Endothelial cell of umbilical vein (primary cell): ENCODE measurements at regions not wholly inside any gene's neighbourhood (a gene's known extent, or its start where the extent isn't known, plus 50 kb on each side); places are given as distances from the start of the nearest gene placed in this dataset.

ENCODE experiments used
- BruUV-seq: library from RNA; stranded (reverse); fragments of 400-500 nt; replicated peaks from 2 replicates; lab custom pipeline; 2021; lab: Mats Ljungman, UMichigan
- CTCF ChIA-PET: fragments of 300-600, 350-600 bp; sonication (Branson Sonifier 250); formaldehyde crosslinking; loops from one replicate; lab custom pipeline; 2021; ENCODE audit warnings: antibody characterized with exemption, inconsistent platforms; lab: Charles Lee
- POLR2A ChIA-PET: fragments of 300-600, 350-600 bp; sonication (Branson Sonifier 250); formaldehyde crosslinking; loops from one replicate; lab custom pipeline; 2021; ENCODE audit warnings: antibody characterized with exemption, inconsistent platforms; lab: Charles Lee
- DNase-seq: peaks from one replicate; pipeline ENCODE4 v3.0.0-alpha.2; 2011; ENCODE audit warnings: low read depth, low spot score
- FAIRE-seq: peaks from 2 replicates; lab custom pipeline; 2011; peaks lifted over from hg19 to GRCh38; lab: Jason Lieb, UNC
- H2AFZ ChIP-seq: 2 replicates; pipeline ENCODE4 v1.6.0; 2012; ENCODE audit warnings: low read depth, low read length, control low read depth, inconsistent platforms
- H3K27ac ChIP-seq: 2 replicates; pipeline ENCODE4 v1.5.1; 2011; ENCODE audit warnings: low read depth, mild to moderate bottlenecking, control low read depth, low read length, moderate library complexity; ENCODE audit not compliant: insufficient read depth
- H3K27me3 ChIP-seq, 2 experiments: 2 replicates each; pipeline versions ENCODE4 v1.6.0 to v1.6.1; 2011; ENCODE audit warnings: low read length in 2 of 2, mixed read lengths in 1 of 2; ENCODE audit not compliant: control insufficient read depth in 2 of 2, insufficient read depth in 2 of 2
- H3K36me3 ChIP-seq, 2 experiments: 2 replicates in 1 of 2; 3 replicates in 1 of 2; pipeline ENCODE4 v1.5.1; 2011; ENCODE audit warnings: low read length in 2 of 2, mild to moderate bottlenecking in 1 of 2, moderate library complexity in 1 of 2; ENCODE audit not compliant: control insufficient read depth in 2 of 2, insufficient read depth in 2 of 2; ENCODE audit errors: extremely low read depth in 1 of 2
- H3K4me1 ChIP-seq: 3 replicates; pipeline ENCODE4 v1.5.1; 2011; ENCODE audit warnings: mild to moderate bottlenecking, low read length; ENCODE audit not compliant: control insufficient read depth, insufficient read depth; ENCODE audit errors: extremely low read depth
- H3K4me2 ChIP-seq: 2 replicates; pipeline ENCODE4 v1.6.1; 2011; ENCODE audit warnings: low read length, control low read depth, mixed read lengths; ENCODE audit not compliant: insufficient read depth
- H3K4me3 ChIP-seq, 3 experiments: fragments of 200-600 bp in 1 of 3; sonication (generic), shearing (Covaris generic) in 1 of 3; replicated peaks in 1 of 3; 2 replicates each; pipeline ENCODE4 v1.5.1; 2011 to 2016; ENCODE audit warnings: control low read depth in 3 of 3, low read length in 3 of 3, mild to moderate bottlenecking in 2 of 3, inconsistent platforms in 1 of 3, low read depth in 1 of 3, moderate library complexity in 1 of 3; ENCODE audit not compliant: insufficient read depth in 1 of 3
- H3K79me2 ChIP-seq: 2 replicates; pipeline ENCODE4 v1.6.0; 2012; ENCODE audit warnings: low read length, inconsistent platforms; ENCODE audit not compliant: control insufficient read depth, insufficient read depth
- H3K9ac ChIP-seq: replicated peaks from 2 replicates; pipeline ENCODE3; 2011; ENCODE audit warnings: low read length, control low read depth; ENCODE audit not compliant: insufficient read depth; ENCODE audit errors: extremely low read depth
- H3K9me1 ChIP-seq: replicated peaks from 3 replicates; pipeline ENCODE4 v1.6.0; 2011; ENCODE audit warnings: mild to moderate bottlenecking, low read length; ENCODE audit not compliant: control insufficient read depth, insufficient read depth; ENCODE audit errors: extremely low read depth
- H3K9me3 ChIP-seq: replicated peaks from 2 replicates; pipeline ENCODE4 v1.5.1; 2012; ENCODE audit warnings: low read length, inconsistent platforms; ENCODE audit not compliant: control insufficient read depth, insufficient read depth
- H4K20me1 ChIP-seq: replicated peaks from 2 replicates; pipeline ENCODE3; 2011; ENCODE audit warnings: mild to moderate bottlenecking, low read length; ENCODE audit not compliant: control insufficient read depth, insufficient read depth; ENCODE audit errors: extremely low read depth
- CTCF ChIP-seq, 2 donors: IDR thresholded peaks; 1 replicate in 1 of 2; 2 replicates in 1 of 2; pipeline ENCODE4 v1.5.1; 2011; ENCODE audit warnings: low read length in 2 of 2, mild to moderate bottlenecking in 2 of 2, moderate library complexity in 2 of 2, control low read depth in 1 of 2, inconsistent platforms in 1 of 2, low read depth in 1 of 2; ENCODE audit not compliant: insufficient read depth in 1 of 2; ENCODE audit errors: extremely low read depth in 1 of 2
- EZH2 ChIP-seq: IDR thresholded peaks from 2 replicates; pipeline ENCODE4 v1.6.1; 2012; ENCODE audit warnings: borderline replicate concordance, low read depth, mild to moderate bottlenecking, moderate library complexity, low read length, inconsistent platforms; ENCODE audit not compliant: severe bottlenecking
- FOS ChIP-seq: IDR thresholded peaks from 2 replicates; pipeline ENCODE4 v1.6.1; 2011; ENCODE audit warnings: mild to moderate bottlenecking, low read length, moderate library complexity, borderline replicate concordance; ENCODE audit not compliant: insufficient read depth
- GATA2 ChIP-seq: IDR thresholded peaks from 2 replicates; pipeline ENCODE4 v1.7.0; 2011; ENCODE audit warnings: low read depth, mild to moderate bottlenecking, moderate library complexity, mixed read lengths, low read length; ENCODE audit not compliant: insufficient read length, insufficient read depth
- JUN ChIP-seq: IDR thresholded peaks from 2 replicates; pipeline ENCODE4 v1.6.1; 2011; ENCODE audit warnings: borderline replicate concordance, low read depth; ENCODE audit not compliant: insufficient read length, insufficient read depth
- MAX ChIP-seq: IDR thresholded peaks from 2 replicates; pipeline ENCODE4 v1.6.1; 2011; ENCODE audit not compliant: insufficient read depth, insufficient read length
- MYC ChIP-seq: IDR thresholded peaks from one replicate; pipeline ENCODE4 v1.6.1; 2011; ENCODE audit warnings: mild to moderate bottlenecking, low read depth, low read length
- POLR2A ChIP-seq: IDR thresholded peaks from 2 replicates; pipeline ENCODE4 v1.6.1; 2012; ENCODE audit warnings: low read depth, mild to moderate bottlenecking, control low read depth, low read length
- POLR2AphosphoS5 ChIP-seq: IDR thresholded peaks from 2 replicates; pipeline ENCODE4 v1.6.1; 2012; ENCODE audit warnings: low read depth, mild to moderate bottlenecking, control low read depth, low read length, moderate library complexity; ENCODE audit not compliant: insufficient read depth
- dilution Hi-C: fragments of 300-500 bp; cut with MboI; formaldehyde crosslinking; loops from one replicate; pipeline ENCODE4 v1.15.0; 2019; ENCODE audit warnings: low sequenced_read_pairs; ENCODE audit not compliant: extremely low pct_ligation_motif_present
- intact Hi-C: fragments of 100-400 bp; cut with micrococcal nuclease; formaldehyde crosslinking; loops from one replicate; pipeline ENCODE4 v1.10.0; 2022

- dilution Hi-C loops (no loop called here), intact Hi-C loops (no loop called here)
- DNase-seq (no peak), FAIRE-seq (no peak)
- no peaks in the 10 kb centered on the region for H3K79me2 ChIP-seq
- H3K9me3 ChIP-seq, result no peaks in the 10 kb centered on the region
- H3K27ac ChIP-seq, result no peak overlapping the region
- no peaks in the 10 kb centered on the region for H4K20me1 ChIP-seq
- peaks cover 11% of the 10 kb centered on the region for H3K4me1 ChIP-seq
- H3K9ac ChIP-seq, result no peak overlapping the region
- POLR2A ChIA-PET, result no interaction called here
- no peaks in the 10 kb centered on the region for H3K9me1 ChIP-seq
- no peaks in the 10 kb centered on the region for H3K36me3 ChIP-seq
- no peaks in the 10 kb centered on the region for H3K27me3 ChIP-seq
- H2AFZ ChIP-seq, result peak overlapping the region; percentile 21
- BruUV-seq, result no TSS peak
- no peak overlapping the region for H3K4me2 ChIP-seq
- H3K4me3 ChIP-seq, result no peak overlapping the region
- CTCF ChIA-PET, result interaction anchor here (1.1 to 1.4 kb wide), 3 partner anchors 27 to 432 kb away, joined by 3 read pairs; no protein-coding TSS in a partner anchor
- no peak for TF ChIP-seq CTCF (IDR thresholded peaks at IDR 0.05; ENCODE audit: extremely low read depth in 1 of 2, insufficient read depth in 1 of 2, low read depth in 1 of 2, low read length in 2 of 2)
- no peak for TF ChIP-seq EZH2
- TF ChIP-seq MYC, result no peak
- TF ChIP-seq GATA2, result no peak
- no peak for TF ChIP-seq POLR2A
- no peak for TF ChIP-seq MAX
- TF ChIP-seq FOS, result no peak
- no peak for TF ChIP-seq JUN
- TF ChIP-seq POLR2AphosphoS5, result no peak
Measured at GRCh38 chr6:145017051-145017450, 718.3 kb downstream of the EPM2A start.
